HG03521 (cell line): ENCODE measurements at regions not wholly inside any gene's neighbourhood (a gene's known extent, or its start where the extent isn't known, plus 50 kb on each side); places are given as distances from the start of the nearest gene placed in this dataset.
A peak's percentile ranks its signal among the peaks of the same experiment; 100 is the strongest.
"Not testable (repeated sequence)": the region's sequence is repeated elsewhere in the genome, so short reads cannot be mapped to it uniquely, and the experiment has no call there.

Source experiments
- ATAC-seq: cut with Tn5 transposase; IDR thresholded peaks from one replicate; pipeline ENCODE4 v1.9.1; 2021; ENCODE audit warnings: mild to moderate bottlenecking, moderate library complexity; ENCODE audit not compliant: unreplicated experiment

- no peak for ATAC-seq
Observed at GRCh38 chr5:62790348-62790747, 211.7 kb downstream of the LRRC70 start.

- ATAC-seq = no peak
Observed at GRCh38 chr5:62786099-62786498, 207.5 kb downstream of the LRRC70 start.

- no peak for ATAC-seq
Observed at GRCh38 chr5:62785588-62785987, 207.0 kb downstream of the LRRC70 start.

DNA sequence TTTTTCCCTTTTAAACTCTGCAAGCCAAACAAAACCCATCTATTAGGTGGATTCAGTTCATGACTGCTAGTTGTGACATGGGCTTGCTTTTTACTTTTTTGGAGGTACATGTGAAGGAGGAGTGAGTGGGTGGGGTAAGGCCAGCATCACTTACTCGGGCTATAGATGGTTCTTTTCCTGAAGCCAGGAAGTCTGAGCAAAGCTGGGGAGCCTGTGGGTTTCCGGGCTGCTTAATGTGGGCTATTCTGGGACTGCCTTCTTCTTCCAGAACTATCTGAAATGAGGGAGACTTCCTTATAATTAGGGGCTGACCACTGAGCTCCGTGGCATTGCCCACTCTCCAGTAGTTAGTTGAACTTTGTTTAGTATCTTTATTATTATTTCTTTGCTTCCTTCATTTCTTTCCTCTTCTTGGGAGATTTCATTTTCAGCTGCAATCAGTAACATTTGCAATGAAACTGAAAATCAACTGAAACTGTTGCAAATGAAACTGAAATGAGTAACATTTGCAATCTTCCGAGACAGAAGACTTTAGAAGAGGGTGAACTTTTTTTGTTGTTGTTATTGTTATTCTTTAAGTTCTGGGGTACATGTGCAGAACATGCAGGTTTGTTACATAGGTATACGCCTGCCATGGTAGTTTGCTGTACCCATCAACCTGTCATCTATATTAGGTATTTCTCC lies 204.9 kb downstream of the LRRC70 start:
- ATAC-seq = no peak

- no peak for ATAC-seq
Observed at GRCh38 chr5:62780888-62781287, 202.3 kb downstream of the LRRC70 start.

GRCh38 chr5:62780230-62780629 lies 201.6 kb downstream of the LRRC70 start:
- ATAC-seq = no peak

GRCh38 chr5:62779010-62779422 lies 200.4 kb downstream of the LRRC70 start:
- ATAC-seq = peak; percentile 60

DNA sequence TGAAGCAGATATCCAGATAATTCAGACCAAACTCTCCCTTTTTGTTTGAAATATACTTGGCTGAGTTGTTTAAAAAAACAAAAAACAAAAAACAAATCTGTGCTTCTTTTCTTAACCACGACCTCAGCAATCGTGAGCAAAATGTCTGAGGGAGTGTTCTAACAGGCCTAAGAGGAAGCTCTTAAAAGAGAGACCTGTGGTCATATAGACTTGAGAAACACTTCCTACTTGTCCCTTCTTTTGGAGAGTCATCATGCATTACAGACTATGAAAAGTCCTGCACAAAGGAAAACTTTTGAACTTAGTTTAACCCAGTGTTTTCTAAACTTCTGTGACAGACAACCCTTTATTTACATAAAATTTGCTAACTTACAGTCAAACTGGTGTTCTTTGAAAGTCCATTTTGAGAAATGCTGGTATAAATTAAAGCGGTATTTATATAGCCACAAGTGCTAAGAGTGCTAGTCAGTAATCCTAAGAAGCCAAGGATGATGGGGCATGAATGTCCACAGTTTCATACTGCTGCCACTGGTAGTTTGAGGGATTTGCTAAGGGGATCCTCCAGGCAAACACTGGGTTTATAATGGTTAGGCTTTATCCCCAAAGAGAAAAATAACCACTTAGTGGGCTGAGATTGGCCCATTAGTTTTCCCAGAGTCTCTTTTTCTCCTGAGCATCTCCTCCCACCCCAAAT lies 199.8 kb downstream of the LRRC70 start:
- ATAC-seq = no peak

DNA sequence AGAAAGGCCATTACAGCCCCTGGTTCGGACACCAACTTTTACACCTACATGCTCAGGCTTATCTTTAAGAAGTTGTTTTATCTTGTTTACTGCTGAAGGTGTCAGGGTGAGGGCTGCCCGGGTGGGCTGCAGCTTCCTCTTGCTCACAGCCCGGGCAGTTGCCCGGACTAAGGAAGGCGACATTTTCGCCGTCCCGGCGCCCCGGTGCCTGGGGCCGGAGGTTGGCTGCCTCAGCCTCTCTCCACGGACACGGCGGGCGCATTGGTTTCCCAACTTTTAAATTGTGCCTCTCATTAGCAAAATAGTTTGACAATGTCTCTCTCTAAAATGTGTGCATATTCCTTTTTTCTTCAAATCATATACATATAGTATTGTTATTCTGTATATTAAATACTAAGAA lies 198.5 kb downstream of the LRRC70 start:
- not testable (repeated sequence) for ATAC-seq

DNA sequence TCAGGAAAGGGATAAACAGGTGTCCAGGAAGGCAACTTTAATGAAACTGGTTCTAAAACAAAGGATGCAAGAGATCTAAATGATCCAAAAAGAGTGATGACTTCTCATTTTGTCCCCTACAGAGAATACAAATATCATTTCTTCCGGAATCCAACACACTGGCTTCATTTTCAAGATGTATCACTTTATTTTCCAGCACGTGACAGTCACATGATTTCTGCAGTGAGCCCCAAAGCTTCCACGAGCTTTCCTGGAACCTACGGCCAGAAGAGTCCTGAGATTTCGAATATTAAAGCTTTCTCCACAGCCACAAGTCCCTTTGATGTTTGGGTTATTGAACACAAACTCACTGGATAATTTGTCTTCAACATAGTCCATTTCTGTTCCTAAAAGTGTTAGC lies 198.0 kb downstream of the LRRC70 start:
- not testable (repeated sequence) for ATAC-seq

DNA sequence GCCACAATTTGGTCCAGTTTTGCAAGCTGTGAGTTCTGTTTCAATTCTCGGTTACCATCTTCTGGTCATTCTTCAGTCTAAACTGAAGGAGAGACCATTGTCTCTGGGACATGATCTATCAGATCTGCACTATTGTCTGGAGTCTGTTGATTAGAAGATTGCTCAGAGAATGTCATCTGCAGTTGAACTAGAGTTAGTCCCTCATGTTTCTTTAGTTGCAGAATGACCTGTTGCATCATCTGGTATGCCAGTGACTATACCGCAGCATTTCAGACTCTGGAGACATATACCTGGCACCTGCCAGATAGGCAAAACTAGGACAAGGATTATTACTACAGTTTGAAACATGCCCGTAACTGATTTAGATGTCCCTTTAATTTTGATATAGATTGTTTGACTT lies 194.8 kb downstream of the LRRC70 start:
- no peak for ATAC-seq

GRCh38 chr5:62771341-62771740 lies 192.7 kb downstream of the LRRC70 start:
- ATAC-seq = no peak

DNA sequence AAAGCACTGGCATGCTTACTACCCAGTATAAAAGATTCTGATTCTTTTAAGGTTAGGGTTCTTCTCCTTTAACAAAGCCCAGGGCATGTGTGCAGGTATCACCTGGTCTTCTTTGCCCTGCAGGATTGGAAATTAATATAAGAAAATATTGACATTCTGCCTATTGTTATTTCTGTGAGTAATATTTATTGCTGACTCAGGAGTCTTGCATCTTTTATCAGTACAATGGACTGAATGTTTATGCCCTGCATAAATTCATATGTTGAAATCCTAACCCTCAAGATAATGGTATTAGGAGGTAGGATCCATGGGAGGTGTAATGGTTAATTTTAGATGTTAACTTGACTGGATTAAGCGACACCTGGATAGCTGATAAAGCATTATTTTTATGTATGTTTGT lies 189.0 kb downstream of the LRRC70 start:
- ATAC-seq = no peak

- no peak for ATAC-seq
Observed at GRCh38 chr5:62767077-62767476, 188.5 kb downstream of the LRRC70 start.

- no peak for ATAC-seq
Observed at GRCh38 chr5:62762503-62762902, 183.9 kb downstream of the LRRC70 start.

DNA sequence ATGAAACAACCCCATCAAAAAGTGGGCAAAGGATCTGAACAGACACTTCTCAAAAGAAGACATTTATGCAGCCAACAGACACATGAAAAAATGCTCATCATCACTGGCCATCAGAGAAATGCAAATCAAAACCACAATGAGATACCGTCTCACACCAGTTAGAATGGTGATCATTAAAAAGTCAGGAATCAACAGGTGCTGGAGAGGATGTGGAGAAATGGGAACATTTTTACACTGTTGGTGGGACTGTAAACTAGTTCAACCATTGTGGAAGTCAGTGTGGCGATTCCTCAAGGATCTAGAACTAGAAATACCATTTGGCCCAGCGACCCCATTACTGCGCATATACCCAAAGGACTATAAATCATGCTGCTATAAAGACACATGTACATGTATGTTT lies 179.1 kb downstream of the LRRC70 start:
- not testable (repeated sequence) for ATAC-seq

- ATAC-seq = not testable (repeated sequence)
Observed at GRCh38 chr5:62752998-62753367, 174.4 kb downstream of the LRRC70 start.

DNA sequence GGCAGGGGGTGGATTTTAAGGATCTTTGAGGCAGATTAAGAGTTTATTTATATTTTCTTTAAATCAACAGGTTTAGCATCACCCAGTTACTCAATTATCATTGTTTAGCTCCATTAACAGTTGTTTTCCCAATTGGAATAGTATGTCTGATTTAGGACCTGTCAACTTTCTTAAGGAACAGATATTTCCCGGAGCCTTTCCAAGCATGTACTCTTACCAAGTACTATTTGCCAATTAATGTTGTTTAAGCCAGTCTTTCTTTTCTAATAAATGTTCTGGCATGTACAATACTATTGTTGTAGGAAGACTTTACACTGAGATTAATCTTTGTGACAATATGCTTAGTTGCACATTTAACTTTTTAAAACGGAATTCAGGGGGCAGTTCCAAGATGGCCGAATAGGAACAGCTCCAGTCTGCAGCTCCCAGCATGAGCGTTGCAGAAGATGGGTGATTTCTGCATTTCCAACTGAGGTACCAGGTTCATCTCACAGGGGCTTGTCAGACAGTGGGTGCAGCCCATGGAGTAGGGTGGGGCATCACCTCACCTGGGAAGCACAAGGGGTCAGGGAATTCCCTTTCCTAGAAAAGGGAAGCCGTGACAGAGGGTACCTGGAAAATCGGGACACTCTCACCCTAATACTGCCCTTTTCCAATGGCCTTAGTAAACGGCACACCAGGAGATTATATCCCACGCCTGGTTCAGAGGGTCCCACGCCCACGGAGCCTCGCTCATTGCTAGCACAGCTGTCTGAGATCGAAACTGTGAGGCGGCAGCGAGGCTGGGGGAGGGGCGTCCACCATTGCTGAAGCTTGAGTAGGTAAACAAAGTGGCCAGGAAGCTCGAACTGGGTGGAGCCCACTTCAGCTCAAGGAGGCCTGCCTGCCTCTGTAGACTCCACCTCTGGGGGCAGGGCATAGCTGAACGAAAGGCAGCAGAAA lies 173.7 kb downstream of the LRRC70 start:
- ATAC-seq = not testable (repeated sequence)

DNA sequence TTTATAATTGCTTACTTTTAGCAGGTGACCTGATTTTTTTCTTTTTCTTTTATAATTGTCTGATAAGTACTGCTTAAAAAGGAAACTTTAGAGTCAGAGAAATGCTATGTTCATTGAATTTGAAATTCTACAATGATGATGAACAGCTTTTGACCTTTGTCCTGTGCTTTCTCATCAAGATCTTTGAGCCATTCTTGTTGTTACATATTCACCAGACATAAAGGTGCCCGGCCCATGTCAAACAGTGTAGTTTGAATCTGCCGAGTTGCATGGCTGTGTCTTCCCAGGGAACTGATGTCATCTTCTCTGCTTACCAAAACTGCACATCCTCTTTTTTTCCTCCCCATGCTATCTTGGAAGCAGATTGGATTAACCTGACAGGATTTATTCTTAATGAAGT lies 163.6 kb downstream of the LRRC70 start:
- no peak for ATAC-seq

DNA sequence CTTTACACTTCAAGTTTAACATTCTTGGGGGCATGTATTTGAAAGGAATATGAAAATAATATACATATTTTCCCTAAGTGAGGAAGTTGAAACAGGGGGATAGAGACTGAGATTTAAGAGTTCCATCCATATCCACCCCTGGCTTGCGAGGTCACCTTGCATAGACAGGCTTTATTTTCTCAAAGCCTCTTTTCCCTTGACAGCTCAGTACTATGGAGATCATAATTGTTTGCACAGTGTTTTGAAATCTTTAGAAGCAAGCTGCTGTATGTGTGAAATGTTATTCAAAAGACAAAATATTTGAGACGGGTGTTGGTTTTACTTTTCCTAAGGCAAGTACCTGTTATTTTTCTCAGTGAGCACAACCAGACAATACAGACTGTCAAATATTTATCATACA lies 163.1 kb downstream of the LRRC70 start:
- no peak for ATAC-seq

DNA sequence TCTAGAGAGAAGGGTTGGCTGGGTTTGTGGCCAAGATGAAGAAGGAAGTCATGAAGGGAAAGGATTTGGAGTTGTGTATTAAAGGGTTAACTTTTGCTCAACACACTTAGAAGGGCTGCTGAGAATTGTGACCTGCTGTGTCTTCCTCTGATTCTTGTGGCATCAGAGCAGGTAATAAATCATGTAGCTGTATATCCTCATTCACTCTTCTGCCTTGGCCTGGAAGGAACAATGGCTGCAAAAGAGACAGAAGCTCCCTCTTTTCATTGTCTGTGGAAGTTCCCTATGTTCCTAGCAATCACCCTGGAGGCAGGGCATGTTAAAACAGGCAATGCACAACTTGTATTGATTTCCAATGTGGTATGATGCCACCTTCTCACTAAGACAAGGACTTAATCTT lies 159.1 kb downstream of the LRRC70 start:
- no peak for ATAC-seq
